Left colon (tissue), 2 donors: ENCODE measurements at regions not wholly inside any gene's neighbourhood (a gene's known extent, or its start where the extent isn't known, plus 50 kb on each side); places are given as distances from the start of the nearest gene placed in this dataset.

Experiments
- ATAC-seq: fragments of 200-7000 bp; cut with Tn5 transposase; one replicate; pipeline ENCODE4 v1.9.1; 2020; ENCODE audit warnings: mild to moderate bottlenecking, moderate library complexity
- DNase-seq, 2 donors: peaks; one replicate each; pipeline ENCODE4 v3.0.0-alpha.2; 2020
- intact Hi-C, 2 donors: fragments of 100-400 bp; cut with DNase I in 1 of 2; cut with micrococcal nuclease in 1 of 2; formaldehyde crosslinking; loops; one replicate each; pipeline versions ENCODE4 v1.11.2 to v1.14.0; 2022; cut with DNase I, micrococcal nuclease
- donor health status: DM: no; HTN: no; CAD: no.
- donor health status: DM: yes; HTN: yes; CAD: no.

GRCh38 chr13:22447132-22447886 is 733.5 kb upstream of the SGCG start:
- DNase-seq, result no peak
- ATAC-seq, result no peak
- intact Hi-C loops, result no loop called here

DNA sequence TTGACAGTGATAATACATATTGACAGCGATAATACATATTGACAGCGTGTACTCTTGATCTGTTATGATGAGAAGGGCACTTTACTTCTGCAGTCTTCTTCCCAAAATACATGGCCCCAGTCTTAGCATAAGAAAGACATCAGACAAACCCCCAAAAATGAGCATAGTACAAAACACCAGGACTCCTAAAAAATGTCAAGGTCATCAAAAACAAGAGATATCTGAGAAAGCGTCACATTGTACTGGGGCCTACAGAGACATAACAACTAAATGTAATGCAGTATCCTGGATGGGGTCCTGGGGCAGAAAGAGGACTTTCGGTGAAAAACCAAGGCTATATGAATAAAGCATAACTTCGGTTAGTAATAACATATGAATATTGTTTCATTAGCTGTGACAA is 731.5 kb upstream of the SGCG start:
- intact Hi-C loops, result no loop called here
- DNase-seq (no peak), ATAC-seq (no peak)

DNA sequence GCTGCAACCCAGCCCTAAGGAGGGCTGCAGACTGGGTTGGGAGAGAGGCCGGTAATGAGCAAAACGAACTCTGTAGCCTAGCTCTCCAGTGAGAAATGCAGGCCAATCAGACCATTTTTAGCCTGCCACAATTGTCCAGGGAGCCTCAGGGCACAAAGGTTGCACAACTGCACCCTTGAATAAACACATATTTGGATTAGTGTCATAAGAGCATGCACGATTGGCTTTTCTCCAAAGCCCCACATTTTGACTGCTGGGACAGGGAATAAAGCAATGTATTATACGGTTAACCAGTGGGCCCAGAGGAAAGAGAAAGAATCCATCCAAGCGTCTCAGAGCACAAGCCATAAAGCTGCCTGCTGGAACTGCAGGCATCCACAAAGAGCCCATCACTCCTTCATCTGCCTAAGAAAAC is 729.4 kb upstream of the SGCG start:
- DNase-seq (no peak), ATAC-seq (peak; percentile 58)
- intact Hi-C loops, result no loop called here

DNA sequence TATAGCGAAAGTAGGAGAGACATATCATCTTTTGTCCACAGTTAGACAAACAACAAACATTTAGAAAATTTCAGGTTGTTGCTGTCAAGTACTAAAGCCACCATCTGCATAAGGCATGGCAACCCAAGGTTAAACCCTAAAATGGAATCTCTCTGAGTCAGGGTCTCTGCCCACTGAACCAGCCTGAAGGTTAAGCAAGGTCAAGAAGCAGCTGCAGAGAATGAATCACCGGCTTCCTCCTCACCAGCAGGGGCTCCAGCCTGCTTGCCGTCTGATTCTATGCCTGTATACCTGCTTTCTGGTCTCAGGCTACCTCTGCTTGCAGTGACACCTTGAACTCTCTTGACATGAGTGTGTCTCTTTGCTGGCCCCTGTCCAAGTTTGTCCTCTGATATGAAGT is 726.2 kb upstream of the SGCG start:
- intact Hi-C loops, result no loop called here
- ATAC-seq, result no peak
- DNase-seq, result no peak

DNA sequence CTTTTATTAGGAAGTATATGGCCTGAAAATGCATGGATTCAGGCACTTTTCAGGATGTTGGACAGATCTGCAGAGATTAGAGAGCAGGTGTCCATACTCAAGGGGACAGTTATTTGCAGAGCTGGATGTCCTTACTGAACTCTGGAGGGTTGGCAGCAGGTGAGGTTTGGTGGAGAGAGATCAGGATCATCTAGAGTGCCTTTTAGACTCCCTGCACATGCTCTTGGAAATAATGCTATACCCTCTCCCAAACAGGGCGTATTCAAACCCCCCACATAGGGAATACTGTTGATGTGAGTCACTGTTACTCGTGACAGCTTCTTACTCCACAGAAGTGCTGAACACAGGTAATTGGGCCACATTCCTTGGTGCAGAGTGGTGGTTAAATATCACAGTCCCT is 725.7 kb upstream of the SGCG start:
- ATAC-seq, result no peak
- intact Hi-C loops, result no loop called here
- no peak for DNase-seq

- intact Hi-C loops, result no loop called here
- no peak for ATAC-seq
- DNase-seq, result no peak
Observed at GRCh38 chr13:22461854-22462490, 718.8 kb upstream of the SGCG start.

DNA sequence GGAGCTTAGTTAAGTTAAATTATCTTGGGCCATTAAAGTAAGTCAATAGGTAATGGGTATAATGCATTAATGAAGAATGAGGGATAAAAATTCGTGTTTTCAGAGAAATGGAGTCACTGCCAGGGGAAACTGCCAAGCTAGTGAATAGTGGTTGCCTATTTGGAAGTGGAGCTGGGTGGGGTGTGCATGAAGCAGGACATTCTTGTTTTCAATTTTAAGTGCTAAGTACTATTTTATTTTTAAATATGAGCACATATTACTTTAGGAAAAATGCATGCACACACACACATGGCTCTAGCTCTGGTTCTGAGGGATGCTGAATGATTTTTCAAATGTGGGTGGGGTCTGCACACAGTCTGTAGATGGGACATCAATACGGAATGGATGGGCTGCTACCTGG is 717.7 kb upstream of the SGCG start:
- ATAC-seq (no peak), DNase-seq (no peak)
- intact Hi-C loops, result no loop called here

DNA sequence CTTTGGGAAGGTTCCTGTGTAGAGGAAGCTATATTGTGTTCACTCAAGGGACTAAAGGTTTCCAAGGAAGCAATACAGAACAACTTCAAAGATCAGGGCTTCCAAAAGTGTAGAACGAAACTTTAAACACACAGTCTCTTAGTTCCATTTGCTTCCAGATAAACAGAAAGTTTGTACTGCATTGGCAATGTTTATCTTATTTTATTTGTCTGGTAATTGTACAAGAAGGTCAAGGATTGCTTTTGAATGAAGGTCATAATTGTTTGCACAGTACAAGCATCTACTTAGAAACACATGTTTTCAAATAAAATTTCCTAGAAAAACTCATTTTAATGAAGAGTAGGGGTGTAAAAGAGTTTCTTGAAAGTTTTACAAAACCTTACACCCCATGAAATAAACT is 712.7 kb upstream of the SGCG start:
- DNase-seq, result no peak
- intact Hi-C loops, result no loop called here
- no peak for ATAC-seq

DNA sequence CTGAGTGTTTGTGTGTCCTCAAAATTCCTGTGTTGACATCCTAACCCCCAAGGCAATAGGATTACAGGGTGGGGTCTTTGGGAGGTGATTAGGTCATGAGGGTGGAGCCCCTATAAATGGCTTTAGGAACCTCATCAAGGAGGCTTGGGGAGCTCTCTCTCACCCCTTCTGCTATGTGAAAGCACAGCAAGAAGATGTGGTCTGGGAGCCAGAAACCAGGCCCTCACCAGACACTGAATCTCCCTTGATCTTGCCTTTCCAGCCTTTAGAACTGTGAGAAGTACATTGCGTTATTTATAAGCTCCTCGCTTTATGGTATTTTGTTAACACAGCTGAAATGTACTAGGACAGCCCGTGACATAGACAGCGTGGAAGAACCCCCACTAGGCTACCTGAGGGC is 712.0 kb upstream of the SGCG start:
- ATAC-seq (no peak), DNase-seq (no peak)
- intact Hi-C loops, result no loop called here

DNA sequence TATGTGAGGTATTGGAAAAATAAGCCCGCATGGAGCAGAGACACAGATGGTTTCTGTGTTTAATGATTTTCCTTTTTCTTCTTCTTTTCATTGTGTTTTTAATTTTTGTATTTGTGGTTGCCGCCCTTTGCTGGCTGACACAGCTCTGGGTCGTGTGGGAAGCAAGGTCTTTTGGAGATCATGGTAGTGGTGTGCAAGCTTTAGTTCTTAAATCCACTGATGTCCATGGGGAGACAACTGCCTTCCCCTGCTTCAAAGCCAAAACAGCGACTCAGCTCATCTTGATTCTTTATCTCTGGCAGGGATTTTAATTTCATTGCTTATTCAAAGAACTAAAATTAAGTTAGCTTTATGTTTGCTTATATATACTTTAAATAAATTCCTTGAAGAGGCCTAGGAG is 711.3 kb upstream of the SGCG start:
- DNase-seq (no peak), ATAC-seq (no peak)
- intact Hi-C loops, result no loop called here

GRCh38 chr13:22470075-22470474 is 710.7 kb upstream of the SGCG start:
- ATAC-seq, result no peak
- intact Hi-C loops, result no loop called here
- no peak for DNase-seq

DNA sequence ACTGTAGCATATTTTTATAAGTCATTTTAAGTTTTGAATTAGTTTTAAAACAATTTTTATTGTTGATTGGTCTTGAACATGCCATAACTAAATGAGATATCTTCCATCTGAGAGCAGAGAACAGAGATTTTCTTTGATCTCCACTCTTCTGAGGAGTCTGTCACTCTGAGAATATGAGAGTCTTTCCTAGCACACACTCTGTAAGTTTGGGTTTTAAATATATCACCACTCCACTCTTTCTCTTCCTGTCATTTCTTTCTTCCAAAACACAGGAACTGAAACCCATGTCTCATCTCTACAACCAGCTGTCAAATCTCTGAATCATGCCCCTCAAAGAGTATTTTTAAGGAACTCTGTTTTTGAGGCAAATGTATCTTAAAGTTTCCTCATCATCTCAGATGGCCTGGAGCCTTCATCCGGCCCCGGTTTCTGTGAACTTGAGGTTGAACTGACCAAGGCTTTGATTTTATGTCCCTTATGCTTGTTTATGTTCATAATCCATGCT is 698.2 kb upstream of the SGCG start:
- DNase-seq (no peak), ATAC-seq (no peak)
- intact Hi-C loops, result no loop called here

DNA sequence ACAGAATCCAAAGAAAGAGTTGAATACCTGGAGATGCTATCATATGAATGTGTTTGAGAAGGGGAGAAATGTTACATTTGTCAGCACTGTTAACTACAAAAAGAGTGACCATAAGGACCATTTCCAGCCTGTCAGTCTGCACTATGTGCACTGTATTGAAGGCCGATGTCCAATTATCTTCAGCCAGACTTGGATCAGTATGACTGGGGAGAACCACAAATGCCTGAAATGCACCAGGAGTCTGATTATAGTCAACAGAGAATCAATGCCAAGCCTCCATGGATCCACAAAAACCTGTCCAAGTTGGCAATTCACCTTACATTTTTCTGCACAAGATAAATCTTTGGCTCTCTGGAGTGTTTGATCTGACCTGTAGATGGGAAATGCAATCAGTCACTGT is 697.5 kb upstream of the SGCG start:
- ATAC-seq (no peak), DNase-seq (no peak)
- intact Hi-C loops, result no loop called here

- intact Hi-C loops, result no loop called here
- ATAC-seq (no peak), DNase-seq (no peak)
Observed at GRCh38 chr13:22486490-22486889, 694.3 kb upstream of the SGCG start.

- ATAC-seq, result no peak
- DNase-seq, result no peak
- intact Hi-C loops, result no loop called here
Observed at GRCh38 chr13:22487932-22488331, 692.8 kb upstream of the SGCG start.

DNA sequence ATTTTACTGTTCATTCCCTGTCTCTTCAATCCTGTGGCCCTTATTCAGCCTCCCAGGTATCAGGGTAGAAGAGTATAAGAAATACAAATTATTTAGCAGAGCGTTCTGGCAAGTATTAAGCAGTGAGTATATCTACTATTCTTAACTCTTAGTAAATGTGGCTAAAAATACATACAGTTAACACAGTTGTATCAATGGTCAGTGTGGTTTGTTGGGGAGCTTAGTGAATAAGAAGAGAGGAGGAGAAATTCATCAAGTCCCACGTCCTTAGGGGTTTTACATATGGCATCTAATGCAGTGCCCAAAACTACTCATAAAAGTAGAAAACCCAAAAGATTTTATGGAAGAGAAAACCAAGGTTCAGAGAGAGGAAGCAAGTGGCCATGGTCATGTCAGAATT is 691.0 kb upstream of the SGCG start:
- intact Hi-C loops, result no loop called here
- ATAC-seq, result no peak
- no peak for DNase-seq

DNA sequence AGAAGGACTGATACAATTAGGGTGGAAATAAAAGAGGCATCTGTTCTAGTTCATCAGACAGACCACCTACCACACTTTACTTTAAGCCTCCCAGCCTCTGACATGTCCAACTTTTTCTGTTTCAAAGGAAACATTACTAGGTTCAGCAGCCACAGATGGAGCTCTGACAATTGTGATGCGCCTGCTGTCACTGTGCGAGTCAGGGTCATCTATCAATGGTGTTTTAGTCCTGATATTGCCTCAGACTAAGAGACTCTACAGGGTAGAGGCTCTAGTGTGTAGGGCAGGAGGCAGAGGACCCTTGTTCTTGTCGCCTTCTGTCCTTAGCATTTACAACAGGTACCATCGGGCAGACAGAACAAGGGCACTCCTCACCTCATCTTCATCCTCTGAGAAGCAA is 685.0 kb upstream of the SGCG start:
- intact Hi-C loops, result no loop called here
- ATAC-seq (no peak), DNase-seq (no peak)

GRCh38 chr13:22496803-22497508 is 683.8 kb upstream of the SGCG start:
- ATAC-seq, result no peak
- DNase-seq, result no peak
- intact Hi-C loops, result no loop called here

GRCh38 chr13:22497991-22498780 is 682.6 kb upstream of the SGCG start:
- intact Hi-C loops, result no loop called here
- no peak for DNase-seq

More at GRCh38 chr13:22497991-22498780, 682.6 kb upstream of the SGCG start:
- ATAC-seq, result no peak
